Neural cell (in vitro differentiated cells): ENCODE measurements at regions not wholly inside any gene's neighbourhood (a gene's known extent, or its start where the extent isn't known, plus 50 kb on each side); places are given as distances from the start of the nearest gene placed in this dataset.

ENCODE experiments used
- H2AFZ ChIP-seq: fragments of 200-600, 300-800 bp; sonication (generic), shearing (Covaris generic); 2 replicates; pipeline ENCODE4 v1.6.0; 2014; ENCODE audit warnings: low read depth, mild to moderate bottlenecking, antibody characterized with exemption, low read length, moderate library complexity
- H3F3A ChIP-seq: fragments of 200-600 bp; shearing (Covaris generic); 2 replicates; pipeline ENCODE4 v1.6.1; 2016; ENCODE audit warnings: mild to moderate bottlenecking, moderate library complexity, mixed read lengths, antibody characterized with exemption, low read length; ENCODE audit not compliant: insufficient read depth, poor library complexity, severe bottlenecking
- H3K27ac ChIP-seq: fragments of 200-600, 300-800 bp; sonication (generic), shearing (Covaris generic); 2 replicates; pipeline ENCODE4 v1.5.1; 2014; ENCODE audit warnings: mild to moderate bottlenecking, low read length, moderate library complexity
- H3K27me3 ChIP-seq: fragments of 300-800, 200-600 bp; sonication (generic), shearing (Covaris generic); 2 replicates; pipeline ENCODE4 v1.6.0; 2014; ENCODE audit warnings: mild to moderate bottlenecking, low read depth, low read length, moderate library complexity; ENCODE audit not compliant: insufficient read depth
- H3K36me3 ChIP-seq: fragments of 300-800, 200-600 bp; sonication (generic), shearing (Covaris generic); 2 replicates; pipeline ENCODE4 v1.5.1; 2014; ENCODE audit warnings: mild to moderate bottlenecking, antibody characterized with exemption, low read length, moderate library complexity; ENCODE audit not compliant: insufficient read depth
- H3K4me2 ChIP-seq: fragments of 300-800, 200-600 bp; sonication (generic), shearing (Covaris generic); 2 replicates; pipeline ENCODE4 v1.6.0; 2014; ENCODE audit warnings: mild to moderate bottlenecking, low read length
- H3K4me3 ChIP-seq: fragments of 300-800, 200-600 bp; sonication (generic), shearing (Covaris generic); 2 replicates; pipeline ENCODE4 v1.5.1; 2014; ENCODE audit warnings: mild to moderate bottlenecking, low read length, moderate library complexity
- H3K79me2 ChIP-seq: fragments of 200-600 bp; shearing (Covaris generic); replicated peaks from 2 replicates; pipeline ENCODE4 v1.6.0; 2014; ENCODE audit warnings: mild to moderate bottlenecking, low read length, moderate library complexity; ENCODE audit not compliant: insufficient read depth
- H3K9ac ChIP-seq: fragments of 300-800, 200-600 bp; sonication (generic), shearing (Covaris generic); 2 replicates; pipeline ENCODE4 v1.6.1; 2016; ENCODE audit warnings: mild to moderate bottlenecking, low read length, mixed read lengths
- H3K9me2 ChIP-seq: fragments of 200-600 bp; shearing (Covaris generic); 2 replicates; pipeline ENCODE4 v1.6.1; 2016; ENCODE audit warnings: mild to moderate bottlenecking, low read length, mixed read lengths; ENCODE audit not compliant: insufficient read depth
- H3K9me3 ChIP-seq: fragments of 200-600, 300-800 bp; sonication (generic), shearing (Covaris generic); 2 replicates; pipeline ENCODE4 v1.6.1; 2016; ENCODE audit warnings: mild to moderate bottlenecking, mixed run types, low read length, moderate library complexity, mixed read lengths
- H4K20me1 ChIP-seq: fragments of 200-600 bp; shearing (Covaris generic); 2 replicates; pipeline ENCODE4 v1.6.1; 2016; ENCODE audit warnings: mild to moderate bottlenecking, mixed run types; ENCODE audit not compliant: insufficient read depth
- CTCF ChIP-seq: fragments of 450-650 bp; IDR thresholded peaks from 2 replicates; pipeline ENCODE4 v1.5.1; 2014; ENCODE audit warnings: antibody characterized with exemption, mild to moderate bottlenecking, moderate library complexity; ENCODE audit not compliant: poor library complexity, severe bottlenecking
- EP300 ChIP-seq: fragments of 450-650 bp; conservative IDR thresholded peaks from 2 replicates; pipeline ENCODE4 v1.6.1; 2014; ENCODE audit warnings: antibody characterized with exemption, mild to moderate bottlenecking, moderate library complexity; ENCODE audit not compliant: poor library complexity, severe bottlenecking
- EZH2 ChIP-seq: fragments of 200-600, 300-800 bp; shearing (Covaris generic), sonication (generic); IDR thresholded peaks from 2 replicates; pipeline ENCODE4 v1.6.1; 2014; ENCODE audit warnings: antibody characterized with exemption, low read length, borderline replicate concordance, mild to moderate bottlenecking; ENCODE audit not compliant: insufficient read depth, poor library complexity, severe bottlenecking
- MXI1 ChIP-seq: fragments of 450-650 bp; conservative IDR thresholded peaks from 2 replicates; pipeline ENCODE4 v1.6.1; 2014; ENCODE audit warnings: antibody characterized with exemption, mild to moderate bottlenecking; ENCODE audit not compliant: poor library complexity, severe bottlenecking
- POLR2AphosphoS5 ChIP-seq: IDR thresholded peaks from 2 replicates; pipeline ENCODE4 v1.6.1; 2012
- RAD21 ChIP-seq: fragments of 450-650 bp; conservative IDR thresholded peaks from 2 replicates; pipeline ENCODE4 v1.6.1; 2014; ENCODE audit warnings: antibody characterized with exemption, mild to moderate bottlenecking, moderate library complexity
- REST ChIP-seq: IDR thresholded peaks from 2 replicates; pipeline ENCODE4 v1.6.1; 2012; ENCODE audit warnings: borderline replicate concordance
- SMC3 ChIP-seq: fragments of 450-650 bp; conservative IDR thresholded peaks from 2 replicates; pipeline ENCODE4 v1.6.1; 2014; ENCODE audit warnings: antibody characterized with exemption, mild to moderate bottlenecking, moderate library complexity; ENCODE audit not compliant: poor library complexity
- TAF1 ChIP-seq: IDR thresholded peaks from 2 replicates; pipeline ENCODE4 v1.6.1; 2012; ENCODE audit warnings: low read depth

GRCh38 chr13:33963895-33964294 lies 145.9 kb downstream of the RFC3 start:
- Histone ChIP-seq H3K9me2 (no peaks in the 10 kb centered on the region), H3K27ac (no peak overlapping the region), H3K27me3 (no peaks in the 10 kb centered on the region), H3K79me2 (no peaks in the 10 kb centered on the region), H3K4me2 (no peak overlapping the region), H3K4me3 (no peak overlapping the region), H3F3A (no peaks in the 10 kb centered on the region), H3K9ac (no peak overlapping the region), H2AFZ (no peak overlapping the region), H3K9me3 (no peaks in the 10 kb centered on the region), H3K36me3 (no peaks in the 10 kb centered on the region), H4K20me1 (no peaks in the 10 kb centered on the region)
- no peak for TF ChIP-seq EP300
- TF ChIP-seq POLR2AphosphoS5, result no peak
- TF ChIP-seq REST, result no peak
- no peak for TF ChIP-seq SMC3
- TF ChIP-seq TAF1, result no peak
- TF ChIP-seq EZH2, result no peak
- TF ChIP-seq MXI1, result no peak
- no peak for TF ChIP-seq CTCF
- no peak for TF ChIP-seq RAD21

- TF ChIP-seq RAD21 (no peak), EZH2 (no peak), REST (no peak), POLR2AphosphoS5 (no peak), CTCF (no peak), SMC3 (no peak), MXI1 (no peak), TAF1 (no peak), EP300 (no peak)
- Histone ChIP-seq H4K20me1 (no peaks in the 10 kb centered on the region), H3K4me2 (no peak overlapping the region), H3K9ac (no peak overlapping the region), H3K27me3 (no peaks in the 10 kb centered on the region), H3K79me2 (no peaks in the 10 kb centered on the region), H3K27ac (no peak overlapping the region), H3K36me3 (no peaks in the 10 kb centered on the region), H3K9me2 (no peaks in the 10 kb centered on the region), H2AFZ (no peak overlapping the region), H3F3A (no peaks in the 10 kb centered on the region), H3K9me3 (no peaks in the 10 kb centered on the region), H3K4me3 (no peak overlapping the region)
These were observed 150.9 kb downstream of the RFC3 start for GRCh38 chr13:33968520-33969507.
